GM08714 (cell line): ENCODE measurements at regions not wholly inside any gene's neighbourhood (a gene's known extent, or its start where the extent isn't known, plus 50 kb on each side); places are given as distances from the start of the nearest gene placed in this dataset.
"Not testable (repeated sequence)": the region's sequence is repeated elsewhere in the genome, so short reads cannot be mapped to it uniquely, and the experiment has no call there.

Experiments
- H3K4me3 ChIP-seq: fragments of 200-500 bp; sonication (Bioruptor generic); 2 replicates; pipeline ENCODE4 v1.5.1; 2014; ENCODE audit warnings: mild to moderate bottlenecking, low read length, inconsistent platforms
- ZNF274 ChIP-seq: IDR thresholded peaks from 2 replicates; pipeline ENCODE4 v1.6.1; 2012; ENCODE audit warnings: mild to moderate bottlenecking, low read depth, low read length

DNA sequence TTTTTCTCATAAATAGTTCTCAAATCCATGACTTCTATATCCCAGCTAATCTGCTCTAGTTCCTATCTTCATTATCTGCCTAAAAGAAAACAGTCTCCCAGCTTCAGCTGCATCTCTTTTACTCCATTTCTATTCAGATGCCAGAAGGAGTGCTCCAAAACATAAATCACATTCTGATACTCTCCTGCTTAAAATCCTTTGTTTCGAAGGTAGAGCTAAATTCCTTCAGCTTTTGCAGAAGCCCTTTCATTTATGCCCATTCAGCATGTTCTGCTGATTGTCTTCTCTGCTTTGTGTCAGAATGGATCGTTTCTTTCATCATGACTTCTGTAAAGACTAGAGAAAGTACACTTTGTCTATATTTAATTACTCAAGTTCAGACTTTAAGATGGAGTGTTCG is 440.1 kb upstream of the SMIM31 start:
- no peak overlapping the region for H3K4me3 ChIP-seq
- TF ChIP-seq ZNF274 = no peak

GRCh38 chr4:164318350-164318749 is 435.6 kb upstream of the SMIM31 start:
- no peak for TF ChIP-seq ZNF274

DNA sequence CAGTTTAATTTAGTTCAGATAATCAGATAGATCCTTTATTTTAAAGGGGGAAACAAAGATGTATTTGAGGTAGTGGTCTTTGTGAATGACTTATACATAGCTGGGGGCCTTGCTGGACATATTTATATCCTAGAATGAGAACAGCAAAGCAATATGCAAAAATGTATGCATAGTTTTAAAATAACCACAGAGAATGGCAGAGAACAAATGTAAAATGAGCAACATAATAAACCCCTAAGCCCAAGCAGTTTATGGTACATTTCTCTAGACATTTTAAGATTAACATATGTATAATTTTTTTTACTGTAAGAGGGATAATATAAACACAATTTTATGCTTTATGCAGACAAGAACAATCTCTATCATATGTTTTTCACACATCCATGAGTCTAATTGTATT is 434.2 kb upstream of the SMIM31 start:
- no peak for TF ChIP-seq ZNF274

More at GRCh38 chr4:164318350-164318749, 435.6 kb upstream of the SMIM31 start:
- H3K4me3 ChIP-seq = no peak overlapping the region

GRCh38 chr4:164320847-164321246 is 433.1 kb upstream of the SMIM31 start:
- no peak for TF ChIP-seq ZNF274
- H3K4me3 ChIP-seq = no peak overlapping the region

More for the DNA sequence above, 434.2 kb upstream of the SMIM31 start:
- H3K4me3 ChIP-seq = no peak overlapping the region

- H3K4me3 ChIP-seq = no peak overlapping the region
- TF ChIP-seq ZNF274 = no peak
These were observed 427.9 kb upstream of the SMIM31 start for GRCh38 chr4:164326056-164326455.

DNA sequence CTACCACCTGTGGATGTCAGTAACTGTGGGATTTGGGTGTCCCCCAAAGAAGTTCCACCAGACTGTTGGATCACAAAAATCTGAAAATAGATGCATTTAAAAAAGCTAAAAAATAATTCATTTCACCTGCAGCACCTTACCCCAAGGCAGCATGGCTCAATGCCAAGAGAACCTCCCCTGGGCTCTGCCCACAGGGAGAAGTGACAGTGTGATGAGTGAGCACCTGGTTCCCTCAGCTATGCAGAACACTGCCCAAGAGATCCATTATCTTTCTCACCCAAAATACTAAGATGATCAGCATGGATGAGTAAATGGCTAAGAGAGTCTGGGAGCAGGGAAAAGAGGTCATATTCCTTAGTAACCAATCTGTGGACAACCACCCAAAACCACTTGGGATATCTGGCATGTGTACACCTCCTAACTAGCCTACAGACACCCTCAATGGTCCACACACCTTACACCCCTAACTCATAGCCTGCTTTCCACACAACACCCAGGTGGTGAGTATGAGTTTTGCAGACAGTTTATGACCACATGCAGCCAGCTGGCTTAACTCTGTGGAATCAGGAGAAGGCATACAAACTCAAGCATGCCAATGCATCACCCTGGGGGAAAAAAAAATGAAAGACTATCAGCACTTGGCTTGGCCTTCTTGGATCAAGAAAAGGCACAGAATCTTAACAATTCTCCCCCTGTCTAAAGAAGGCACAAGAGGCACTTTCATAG is 416.5 kb upstream of the SMIM31 start:
- no peak overlapping the region for H3K4me3 ChIP-seq
- TF ChIP-seq ZNF274 = no peak

DNA sequence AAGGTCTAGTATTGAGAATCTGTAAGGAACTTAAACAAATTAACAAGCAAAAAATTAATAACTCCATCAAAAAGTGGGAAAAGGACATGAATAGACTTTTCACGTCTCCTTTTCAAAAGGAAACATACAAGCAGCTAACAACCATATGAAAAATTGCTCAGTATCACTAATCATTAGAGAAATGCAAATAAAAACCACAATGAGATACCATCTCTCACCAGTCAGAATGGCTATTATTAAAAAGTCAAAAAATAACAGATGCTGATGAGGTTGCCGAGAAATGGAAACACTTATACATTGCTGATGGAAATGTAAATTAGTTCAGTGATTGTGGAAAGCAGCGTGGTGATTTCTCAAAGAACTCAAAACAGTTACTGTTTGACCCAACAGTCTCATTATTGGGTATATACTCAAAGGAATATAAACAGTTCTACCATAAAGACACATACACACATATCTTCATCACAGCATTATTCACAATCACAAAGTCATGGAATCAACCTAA is 410.4 kb upstream of the SMIM31 start:
- H3K4me3 ChIP-seq = no peak overlapping the region
- no peak for TF ChIP-seq ZNF274

DNA sequence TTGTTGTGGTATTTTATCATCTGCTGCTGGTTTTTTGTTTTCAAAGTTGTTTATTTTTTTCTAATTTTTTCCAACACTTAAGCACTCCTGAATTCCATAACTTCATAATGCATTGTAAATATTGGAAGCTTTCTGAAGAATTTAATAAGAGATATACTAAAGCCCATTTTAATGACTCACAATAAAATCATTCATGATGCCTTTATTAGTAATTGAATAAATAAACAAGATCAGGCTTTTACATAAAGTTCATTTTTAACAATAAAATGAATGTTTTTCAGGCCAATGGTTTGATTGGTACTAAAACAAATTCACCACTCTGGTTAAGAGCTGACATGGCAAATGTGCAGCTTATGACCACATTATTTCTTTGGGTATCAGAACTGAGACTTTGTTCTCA is 408.2 kb upstream of the SMIM31 start:
- no peak for TF ChIP-seq ZNF274
- H3K4me3 ChIP-seq = no peak overlapping the region

GRCh38 chr4:164350061-164350460 is 403.9 kb upstream of the SMIM31 start:
- no peak overlapping the region for H3K4me3 ChIP-seq
- TF ChIP-seq ZNF274 = no peak

DNA sequence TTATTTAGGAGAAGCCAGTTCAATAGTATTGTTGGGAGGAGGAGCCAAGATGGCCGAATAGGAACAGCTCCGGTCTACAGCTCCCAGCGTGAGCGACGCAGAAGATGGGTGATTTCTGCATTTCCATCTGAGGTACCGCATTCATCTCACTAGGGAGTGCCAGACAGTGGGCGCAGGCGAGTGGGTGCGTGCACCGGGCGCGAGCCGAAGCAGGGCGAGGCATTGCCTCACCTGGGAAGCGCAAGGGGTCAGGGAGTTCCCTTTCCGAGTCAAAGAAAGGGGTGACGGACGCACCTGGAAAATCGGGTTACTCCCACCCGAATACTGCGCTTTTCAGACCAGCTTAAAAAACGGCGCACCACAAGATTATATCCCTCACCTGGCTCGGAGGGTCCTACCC is 403.2 kb upstream of the SMIM31 start:
- not testable (repeated sequence) for H3K4me3 ChIP-seq

GRCh38 chr4:164357957-164358356 is 396.0 kb upstream of the SMIM31 start:
- TF ChIP-seq ZNF274 = no peak
- no peak overlapping the region for H3K4me3 ChIP-seq

- no peak overlapping the region for H3K4me3 ChIP-seq
- TF ChIP-seq ZNF274 = no peak
These were observed 395.5 kb upstream of the SMIM31 start for GRCh38 chr4:164358400-164358799.

DNA sequence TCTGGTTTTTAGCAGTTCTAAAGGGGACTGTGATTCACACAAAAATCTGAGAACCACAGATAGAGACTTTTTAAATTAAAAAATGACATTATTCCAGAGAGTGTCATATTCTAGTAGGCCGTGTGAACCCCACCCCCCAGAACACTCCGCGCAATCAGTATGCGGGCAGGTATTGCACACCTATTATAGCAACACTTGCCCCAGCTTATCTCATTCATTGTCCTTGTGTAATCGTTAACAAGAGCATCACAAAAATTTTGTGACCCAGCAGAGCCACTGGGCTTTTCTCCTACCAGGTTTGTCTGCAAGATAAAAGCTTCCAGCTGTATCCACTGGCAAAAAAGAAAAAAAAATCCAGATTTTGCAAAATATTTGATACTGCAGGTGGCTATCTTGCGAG is 394.1 kb upstream of the SMIM31 start:
- no peak for TF ChIP-seq ZNF274
- H3K4me3 ChIP-seq = no peak overlapping the region

DNA sequence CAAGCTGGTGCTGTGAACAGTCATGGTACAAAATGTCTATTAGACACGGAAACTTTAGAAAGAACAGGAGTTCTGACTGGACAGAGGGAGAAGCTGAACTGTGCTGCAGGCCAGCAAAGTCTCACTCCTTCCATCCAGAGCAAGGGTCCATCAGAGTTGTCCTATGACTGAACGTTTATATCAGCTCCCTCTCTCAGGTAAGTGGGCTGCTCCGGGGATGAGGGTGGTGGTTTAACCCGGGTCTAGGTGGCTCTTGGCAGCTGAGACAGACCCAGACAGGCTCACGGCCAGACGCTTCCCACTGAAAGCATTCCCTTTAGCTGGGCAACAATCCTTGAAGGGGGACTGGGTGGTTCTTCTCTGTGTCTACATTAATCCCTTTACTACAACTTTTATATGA is 385.0 kb upstream of the SMIM31 start:
- no peak overlapping the region for H3K4me3 ChIP-seq
- TF ChIP-seq ZNF274 = no peak

DNA sequence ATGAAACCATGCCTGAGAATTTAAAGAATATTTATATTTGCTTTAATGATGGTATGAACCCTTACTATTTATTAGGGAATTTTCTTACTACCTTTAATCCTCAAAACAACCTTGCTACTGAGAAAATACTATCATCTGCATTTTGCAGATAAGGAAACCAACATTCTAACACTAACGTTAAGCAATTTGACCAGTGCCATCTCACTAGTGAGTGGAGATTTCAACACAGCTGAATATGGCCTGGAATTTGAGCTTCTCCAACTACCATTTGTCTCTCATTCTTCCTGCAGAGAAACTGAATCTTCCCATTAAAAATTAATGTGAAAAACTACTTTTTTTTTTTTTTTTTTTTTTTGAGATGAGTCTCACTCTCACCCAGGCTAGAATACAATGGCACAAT is 380.9 kb upstream of the SMIM31 start:
- no peak for TF ChIP-seq ZNF274
- no peak overlapping the region for H3K4me3 ChIP-seq

GRCh38 chr4:164377277-164377676 is 376.7 kb upstream of the SMIM31 start:
- TF ChIP-seq ZNF274 = no peak
- no peak overlapping the region for H3K4me3 ChIP-seq
